Loucy (cell line): ENCODE measurements at regions not wholly inside any gene's neighbourhood (a gene's known extent, or its start where the extent isn't known, plus 50 kb on each side); places are given as distances from the start of the nearest gene placed in this dataset.

Experiments used
- H2AFZ ChIP-seq: fragments of 200-600 bp; sonication (generic); 2 replicates; pipeline ENCODE4 v1.6.0; 2016; ENCODE audit warnings: antibody characterized with exemption, mild to moderate bottlenecking, low read length, moderate library complexity
- H3F3A ChIP-seq: fragments of 200-600 bp; 2 replicates; pipeline ENCODE4 v1.6.0; 2016; ENCODE audit warnings: antibody characterized with exemption, low read depth, mild to moderate bottlenecking
- H3K27me3 ChIP-seq: fragments of 200-600 bp; sonication (generic); 2 replicates; pipeline ENCODE4 v1.6.1; 2014; ENCODE audit warnings: low read length, mild to moderate bottlenecking; ENCODE audit not compliant: insufficient read depth, poor library complexity, severe bottlenecking
- H3K36me3 ChIP-seq: fragments of 200-600 bp; sonication (generic); 2 replicates; pipeline ENCODE4 v1.6.1; 2016; ENCODE audit warnings: low read length; ENCODE audit not compliant: insufficient read depth
- H3K4me1 ChIP-seq: fragments of 200-600 bp; sonication (generic); 2 replicates; pipeline ENCODE4 v1.5.1; 2014; ENCODE audit warnings: low read length, mild to moderate bottlenecking; ENCODE audit not compliant: insufficient read depth, poor library complexity, severe bottlenecking
- H3K4me2 ChIP-seq: fragments of 200-600 bp; sonication (generic); 2 replicates; pipeline ENCODE4 v1.6.0; 2014; ENCODE audit warnings: antibody characterized with exemption, low read length, low read depth, mild to moderate bottlenecking; ENCODE audit not compliant: poor library complexity, severe bottlenecking
- H3K4me3 ChIP-seq: fragments of 200-600 bp; sonication (generic); 2 replicates; pipeline ENCODE4 v1.5.1; 2014; ENCODE audit warnings: low read length, mild to moderate bottlenecking, mixed read lengths; ENCODE audit not compliant: poor library complexity, severe bottlenecking
- H3K79me2 ChIP-seq: fragments of 200-600 bp; sonication (generic); 2 replicates; pipeline ENCODE4 v1.6.1; 2014; ENCODE audit warnings: low read length; ENCODE audit not compliant: insufficient read depth
- H3K9ac ChIP-seq: fragments of 200-600 bp; sonication (generic); 2 replicates; pipeline ENCODE4 v1.6.0; 2014; ENCODE audit warnings: mild to moderate bottlenecking, low read depth, low read length, moderate library complexity; ENCODE audit not compliant: poor library complexity, severe bottlenecking
- H3K9me2 ChIP-seq: fragments of 200-600 bp; sonication (generic); replicated peaks from 2 replicates; pipeline ENCODE4 v1.6.1; 2016; ENCODE audit warnings: low read depth, low read length, mixed read lengths
- H3K9me3 ChIP-seq: fragments of 200-600 bp; sonication (generic); 2 replicates; pipeline ENCODE4 v1.6.1; 2014; ENCODE audit warnings: mild to moderate bottlenecking, antibody characterized with exemption, low read length, low read depth; ENCODE audit not compliant: insufficient read depth
- H4K20me1 ChIP-seq: fragments of 200-600 bp; sonication (generic); 2 replicates; pipeline ENCODE4 v1.6.0; 2014; ENCODE audit warnings: antibody characterized with exemption, low read length, mild to moderate bottlenecking; ENCODE audit not compliant: insufficient read depth, poor library complexity, severe bottlenecking
- CTCF ChIP-seq: fragments of 200-600 bp; sonication (generic); conservative IDR thresholded peaks from 2 replicates; pipeline ENCODE4 v1.5.1; 2014; ENCODE audit warnings: mild to moderate bottlenecking, antibody characterized with exemption, low read length
- EZH2phosphoT487 ChIP-seq: fragments of 200-600 bp; IDR thresholded peaks from 2 replicates; pipeline ENCODE4 v1.6.1; 2018; ENCODE audit warnings: antibody characterized with exemption, mild to moderate bottlenecking, moderate library complexity, borderline replicate concordance

GRCh38 chr16:16905850-16906249 lies 526.9 kb downstream of the NPIPA7 start:
- no peak overlapping the region for H2AFZ ChIP-seq
- no peaks in the 10 kb centered on the region for H3K36me3 ChIP-seq
- TF ChIP-seq EZH2phosphoT487 (no peak), CTCF (no peak)

GRCh38 chr16:16907089-16907488 lies 528.1 kb downstream of the NPIPA7 start:
- Histone ChIP-seq H4K20me1 (no peaks in the 10 kb centered on the region), H3K4me1 (no peaks in the 10 kb centered on the region), H3K4me3 (no peak overlapping the region), H3K9me2 (no peaks in the 10 kb centered on the region), H3K27me3 (no peaks in the 10 kb centered on the region), H3K36me3 (no peaks in the 10 kb centered on the region), H3K79me2 (no peaks in the 10 kb centered on the region), H3K9me3 (peaks cover 7% of the 10 kb centered on the region; the same call in 1 of the 2 replicates), H3F3A (no peaks in the 10 kb centered on the region), H3K9ac (no peak overlapping the region), H3K4me2 (no peak overlapping the region), H2AFZ (no peak overlapping the region)
- TF ChIP-seq CTCF (no peak), EZH2phosphoT487 (no peak)

More at GRCh38 chr16:16905850-16906249, 526.9 kb downstream of the NPIPA7 start:
- no peaks in the 10 kb centered on the region for H3F3A ChIP-seq
- H3K4me1 ChIP-seq = no peaks in the 10 kb centered on the region
- no peaks in the 10 kb centered on the region for H3K9me2 ChIP-seq
- H3K4me3 ChIP-seq = no peak overlapping the region
- no peak overlapping the region for H3K4me2 ChIP-seq
- no peaks in the 10 kb centered on the region for H3K79me2 ChIP-seq
- no peaks in the 10 kb centered on the region for H3K27me3 ChIP-seq
- H4K20me1 ChIP-seq = no peaks in the 10 kb centered on the region
- H3K9me3 ChIP-seq = peaks cover 7% of the 10 kb centered on the region; the same call in 1 of the 2 replicates
- no peak overlapping the region for H3K9ac ChIP-seq

- Histone ChIP-seq H3K9me3 (peaks cover 3% of the 10 kb centered on the region; the same call in 1 of the 2 replicates), H3K27me3 (no peaks in the 10 kb centered on the region), H3K4me1 (no peaks in the 10 kb centered on the region), H3K9ac (no peak overlapping the region), H2AFZ (no peak overlapping the region), H3K4me3 (no peak overlapping the region), H3K79me2 (no peaks in the 10 kb centered on the region), H4K20me1 (no peaks in the 10 kb centered on the region), H3K4me2 (no peak overlapping the region), H3F3A (no peaks in the 10 kb centered on the region), H3K36me3 (no peaks in the 10 kb centered on the region), H3K9me2 (no peaks in the 10 kb centered on the region)
- TF ChIP-seq CTCF (no peak), EZH2phosphoT487 (no peak)
These were observed 529.1 kb downstream of the NPIPA7 start for GRCh38 chr16:16908077-16908476.
